Ramos (cell line): ENCODE measurements at regions not wholly inside any gene's neighbourhood (a gene's known extent, or its start where the extent isn't known, plus 50 kb on each side); places are given as distances from the start of the nearest gene placed in this dataset.

Source experiments
- in situ Hi-C: fragments of 300-500 bp; cut with MboI; formaldehyde crosslinking; loops from one replicate; pipeline ENCODE4 v1.14.3; 2022; ENCODE audit warnings: low sequenced_read_pairs; ENCODE audit not compliant: unreplicated experiment

DNA sequence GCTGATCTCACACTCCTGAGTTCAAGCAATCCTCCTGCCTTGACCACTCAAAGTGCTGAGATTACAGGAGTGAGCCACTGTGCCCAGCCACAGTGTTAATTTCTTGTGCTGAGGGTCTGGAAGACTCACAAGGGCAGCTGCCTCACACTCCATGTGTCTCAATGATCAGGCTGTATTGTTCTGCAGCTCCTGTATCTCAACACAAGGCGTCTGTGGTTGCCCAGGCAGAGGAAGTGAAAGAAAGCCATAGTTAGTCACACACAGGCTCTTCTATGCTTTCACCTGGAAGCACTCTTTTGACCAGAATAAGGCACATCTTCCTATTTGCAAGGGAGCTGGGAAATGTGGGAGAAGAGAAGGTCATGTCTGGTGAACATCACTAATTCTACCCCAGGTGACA lies 107.3 kb upstream of the ZNF507 start:
- in situ Hi-C loops, result loop anchor here (25.0 kb wide), 1 partner anchor 1551 kb away; no protein-coding TSS in a partner anchor

DNA sequence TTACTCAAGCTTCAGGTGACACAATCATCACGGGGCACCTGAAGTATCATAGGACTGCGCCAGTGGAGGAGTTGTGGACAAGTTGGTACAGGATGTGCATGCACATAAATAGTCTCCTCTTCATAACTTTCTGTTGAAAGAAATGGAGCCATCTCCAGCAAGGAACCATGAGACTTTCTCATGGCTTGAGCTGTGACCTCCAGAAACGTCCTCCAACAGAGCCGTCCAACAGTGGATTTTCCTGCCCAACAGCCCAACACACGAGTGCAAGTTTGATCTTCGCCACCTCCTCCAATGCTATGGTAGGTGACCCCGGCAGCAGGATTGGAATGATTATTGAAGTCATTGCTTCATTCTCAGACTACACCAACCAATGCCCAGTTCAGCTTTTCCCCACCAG lies 105.1 kb upstream of the ZNF507 start:
- in situ Hi-C loops, result loop anchor here (25.0 kb wide), 1 partner anchor 1553 kb away; no protein-coding TSS in a partner anchor

DNA sequence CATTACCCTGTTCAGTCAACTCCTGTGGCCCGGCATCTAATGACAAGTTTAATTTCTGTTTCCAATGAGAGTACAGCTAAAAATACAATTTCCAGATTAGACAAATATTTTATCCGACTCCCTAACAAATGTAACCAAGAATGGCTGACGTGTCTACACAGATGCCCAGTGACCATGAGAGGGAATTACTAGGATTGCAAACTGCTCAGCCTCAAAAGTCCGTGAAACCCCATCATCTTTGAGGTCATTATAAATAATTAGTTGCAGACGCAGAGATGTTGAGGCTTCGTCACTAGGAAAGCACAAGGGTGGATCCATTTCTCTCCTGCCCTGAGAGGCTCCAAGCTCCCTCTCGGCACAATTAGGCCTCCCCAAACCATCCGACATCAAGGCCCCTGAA lies 104.1 kb upstream of the ZNF507 start:
- in situ Hi-C loops, result loop anchor here (25.0 kb wide), 1 partner anchor 1554 kb away; no protein-coding TSS in a partner anchor

DNA sequence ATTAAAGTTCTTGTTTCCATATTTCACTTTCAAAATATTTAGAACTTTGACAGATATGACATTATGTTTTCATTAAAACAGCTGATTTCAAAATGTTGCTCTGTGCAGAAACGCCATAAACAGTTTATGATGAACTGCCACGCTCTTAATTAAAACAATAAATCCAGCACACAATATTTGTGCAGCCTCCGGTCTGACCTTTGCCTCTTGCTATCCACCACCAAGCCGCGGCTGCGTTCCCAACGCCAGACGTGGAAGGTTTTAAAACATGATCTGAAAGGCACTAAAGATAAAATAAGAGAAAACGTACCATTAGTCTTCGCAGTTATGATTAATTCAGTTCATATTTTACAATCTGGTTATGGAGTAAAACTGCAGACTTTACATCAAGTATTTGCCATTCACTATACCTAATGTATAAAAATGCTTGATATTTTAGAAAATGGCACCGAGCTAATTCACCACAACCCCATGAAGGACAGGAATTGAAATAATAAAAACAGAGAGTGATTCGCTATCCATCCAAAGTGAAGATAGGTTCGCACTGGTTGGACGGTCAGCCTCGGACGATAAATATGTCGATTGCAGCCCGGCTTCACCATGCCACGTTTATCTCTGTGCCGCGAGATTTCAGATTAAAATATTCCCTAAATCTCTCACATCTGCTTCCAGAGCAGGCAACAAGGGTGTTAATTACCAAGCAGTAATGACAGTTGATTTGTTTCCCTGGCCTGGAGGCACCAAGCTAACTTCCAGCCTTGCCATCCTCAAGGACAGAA lies 103.3 kb upstream of the ZNF507 start:
- in situ Hi-C loops, result loop anchor here (25.0 kb wide), 1 partner anchor 1555 kb away; no protein-coding TSS in a partner anchor

DNA sequence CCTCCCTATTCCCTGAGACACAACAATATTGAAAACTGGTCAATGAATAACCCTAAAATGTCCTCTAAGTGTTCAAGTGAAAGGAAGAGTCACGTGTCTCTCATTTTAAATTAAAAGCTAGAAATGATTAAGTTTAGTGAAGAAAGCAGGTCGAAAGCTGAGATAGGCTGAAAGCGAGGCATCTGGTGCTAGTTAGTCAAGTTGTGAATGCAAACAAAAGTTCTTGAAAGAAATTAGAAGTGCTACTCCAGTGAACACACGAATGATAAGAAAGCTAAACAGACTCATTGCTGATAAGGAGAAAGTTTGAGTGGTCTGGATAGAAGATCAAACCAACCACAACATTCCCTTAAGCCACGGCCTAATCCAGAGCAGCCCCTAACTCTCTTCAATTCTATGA lies 99.4 kb upstream of the ZNF507 start:
- in situ Hi-C loops, result loop anchor here (25.0 kb wide), 1 partner anchor 1559 kb away; no protein-coding TSS in a partner anchor

DNA sequence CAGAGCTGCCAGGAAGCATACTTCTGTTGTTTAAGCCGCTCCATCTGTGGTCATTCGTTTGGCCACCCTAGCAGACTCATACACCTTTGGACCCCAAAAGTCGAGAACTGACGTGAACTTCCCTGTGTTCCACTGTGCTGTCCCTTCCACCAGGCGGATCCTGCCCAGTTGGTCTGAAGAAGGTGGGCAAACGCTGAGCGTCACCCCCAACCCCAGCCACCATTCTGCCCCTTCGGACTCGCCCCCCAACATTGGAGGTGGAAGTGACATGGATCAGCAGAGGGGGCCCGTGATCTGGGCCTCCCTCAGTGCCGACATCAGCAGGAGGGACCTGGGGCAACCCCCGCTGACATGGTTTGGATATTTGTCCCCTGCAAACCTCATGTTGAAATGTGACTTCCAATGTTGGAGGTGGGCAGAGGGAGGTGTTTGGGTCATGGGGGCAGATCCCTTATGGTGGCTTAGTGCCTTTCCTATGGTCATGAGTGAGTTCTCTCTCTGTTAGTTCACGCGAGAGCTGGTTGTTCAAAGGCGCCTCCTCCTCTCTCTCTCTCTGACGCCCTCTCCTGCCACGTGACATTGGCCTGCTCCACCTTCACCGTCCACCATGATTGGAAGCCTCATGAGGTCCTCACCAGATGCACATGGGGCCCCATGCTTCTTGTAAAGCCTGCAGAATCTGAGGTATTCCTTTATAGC lies 93.6 kb upstream of the ZNF507 start:
- in situ Hi-C loops, result no loop called here

DNA sequence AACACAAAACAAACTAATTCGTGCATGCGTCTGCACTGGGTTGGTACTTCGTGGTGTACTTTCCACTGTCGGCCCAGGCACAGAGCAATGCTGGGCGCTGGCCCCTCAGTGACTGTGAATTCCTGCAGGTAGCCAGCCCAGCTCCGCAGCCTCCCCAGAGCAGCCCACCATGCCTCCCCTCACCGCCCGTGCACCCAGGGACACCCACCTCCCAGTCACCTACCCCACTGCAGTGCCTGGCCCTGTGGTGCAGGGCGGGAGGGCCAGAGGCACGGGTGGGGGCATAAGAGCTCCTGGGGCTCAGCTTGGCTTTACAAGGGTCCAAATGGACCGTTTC lies 93.1 kb upstream of the ZNF507 start:
- in situ Hi-C loops, result no loop called here

DNA sequence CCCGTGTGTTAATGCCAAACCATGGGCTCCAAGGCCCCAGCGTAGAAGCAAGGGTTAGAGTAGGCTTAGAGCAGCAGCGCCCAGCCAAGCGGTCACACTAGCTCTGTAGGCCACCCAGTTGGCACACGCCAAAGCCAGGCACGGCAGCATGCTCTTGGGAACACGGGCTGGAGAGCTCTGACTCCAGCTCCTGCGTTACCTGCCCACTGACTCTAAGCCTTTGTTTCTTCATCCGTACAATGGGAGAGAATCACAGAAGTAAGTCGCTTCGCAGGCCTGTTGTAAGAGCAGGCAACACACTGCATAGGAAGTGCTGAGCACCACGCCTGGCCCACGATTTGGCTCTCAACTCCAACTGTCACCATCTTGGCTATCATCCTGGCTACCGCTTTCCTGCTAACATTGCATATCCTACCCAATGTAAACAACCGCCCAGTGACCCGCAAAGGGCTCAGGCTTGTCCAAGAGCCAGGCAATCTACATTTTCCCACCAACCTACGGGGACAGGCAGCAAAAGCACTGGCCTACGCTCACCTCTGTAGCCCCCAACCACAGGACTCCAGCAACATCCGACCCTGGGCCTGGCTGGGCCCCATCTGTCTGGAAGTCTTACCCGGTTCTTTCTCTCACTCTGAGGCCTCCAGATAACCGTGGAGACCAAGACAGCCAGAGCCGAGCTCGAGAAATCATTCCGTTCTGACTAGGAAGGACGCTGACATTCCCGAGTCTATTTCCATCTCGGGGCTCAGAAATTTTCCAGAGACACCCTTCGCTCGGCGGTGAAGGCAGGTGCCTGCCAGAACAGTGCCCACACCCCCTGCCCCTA lies 91.5 kb upstream of the ZNF507 start:
- in situ Hi-C loops, result no loop called here

DNA sequence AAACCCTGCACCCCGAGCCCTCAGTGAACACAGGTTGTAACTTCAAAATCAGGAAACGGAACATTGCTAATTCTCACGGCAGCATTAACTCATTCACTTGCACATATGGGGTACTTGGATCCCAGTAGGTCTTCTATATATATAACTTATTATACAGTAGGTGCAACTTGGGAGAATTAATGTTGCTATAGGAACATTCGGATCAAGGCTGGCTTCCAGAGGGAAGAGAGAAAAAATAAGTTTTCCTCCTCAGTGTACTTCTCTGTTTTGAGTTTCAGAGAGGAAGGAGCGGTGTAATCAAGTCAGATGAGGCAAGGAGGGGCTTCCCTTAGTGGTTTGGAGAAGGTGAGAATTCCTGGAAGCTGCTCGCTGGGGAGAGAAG lies 90.9 kb upstream of the ZNF507 start:
- in situ Hi-C loops, result no loop called here

DNA sequence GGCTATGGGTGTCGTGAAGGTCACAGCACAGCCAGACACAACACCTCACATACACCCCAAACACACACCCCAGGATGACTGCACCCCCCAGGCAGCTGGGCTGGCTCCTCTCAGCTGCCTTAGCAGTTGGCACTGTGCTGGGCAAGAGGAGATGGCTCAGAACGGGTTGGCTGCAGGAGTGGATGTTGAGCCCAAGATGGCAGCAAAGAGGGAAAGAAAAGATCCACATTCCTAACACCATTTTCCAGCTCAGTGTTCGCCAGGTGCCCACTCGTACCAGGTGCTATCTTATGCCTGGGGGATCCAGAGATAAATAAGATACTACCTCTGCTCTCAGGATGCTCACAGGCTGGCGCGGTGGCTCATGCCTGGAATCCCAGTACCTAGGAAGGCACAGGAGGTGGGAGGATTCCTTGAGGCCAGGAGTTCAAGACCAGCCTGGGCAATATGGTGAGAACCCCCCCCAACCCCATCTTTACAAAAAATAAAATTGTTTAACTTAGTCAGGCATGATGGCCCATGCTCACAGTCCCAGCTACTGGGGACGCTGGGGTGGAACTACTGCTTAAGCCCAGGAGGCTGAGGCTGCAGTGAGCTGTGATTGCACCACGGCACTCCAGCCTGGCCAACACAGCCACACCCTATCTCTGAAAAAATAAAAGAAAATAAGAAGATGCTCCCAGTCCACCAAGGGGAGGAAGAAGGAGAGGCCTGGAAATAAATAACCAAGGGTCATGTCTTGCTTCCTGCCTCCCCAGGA lies 89.7 kb upstream of the ZNF507 start:
- in situ Hi-C loops, result no loop called here

DNA sequence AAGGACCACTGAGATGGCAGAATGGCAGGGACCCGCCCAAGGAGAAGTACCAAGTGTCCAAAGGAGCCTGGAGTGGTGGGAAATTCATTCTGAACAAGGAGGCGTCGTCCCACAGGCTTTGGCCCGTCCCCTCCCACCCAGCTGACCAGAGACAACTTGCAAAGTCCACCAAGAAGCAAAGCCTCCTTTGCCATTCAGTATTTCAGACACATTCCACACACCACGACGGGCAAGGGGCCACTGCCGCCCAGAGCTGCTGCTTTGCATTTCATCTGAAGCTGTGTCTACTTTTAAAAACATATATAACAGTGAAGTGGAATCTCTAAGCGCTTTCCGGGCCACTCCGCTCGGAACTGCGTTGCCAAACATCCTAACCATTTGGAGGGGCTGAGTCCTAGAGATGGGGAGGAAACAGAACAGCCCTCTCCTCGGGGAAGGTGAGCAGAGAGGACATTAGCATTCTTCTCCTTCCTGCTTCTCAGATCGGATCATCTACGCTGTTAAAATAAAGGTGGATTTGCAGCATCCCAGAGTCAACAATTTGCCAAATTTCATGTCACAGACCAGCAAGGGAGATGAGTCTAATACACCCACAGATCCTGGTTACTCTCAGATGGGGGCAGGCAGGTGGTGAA lies 89.0 kb upstream of the ZNF507 start:
- in situ Hi-C loops, result no loop called here

DNA sequence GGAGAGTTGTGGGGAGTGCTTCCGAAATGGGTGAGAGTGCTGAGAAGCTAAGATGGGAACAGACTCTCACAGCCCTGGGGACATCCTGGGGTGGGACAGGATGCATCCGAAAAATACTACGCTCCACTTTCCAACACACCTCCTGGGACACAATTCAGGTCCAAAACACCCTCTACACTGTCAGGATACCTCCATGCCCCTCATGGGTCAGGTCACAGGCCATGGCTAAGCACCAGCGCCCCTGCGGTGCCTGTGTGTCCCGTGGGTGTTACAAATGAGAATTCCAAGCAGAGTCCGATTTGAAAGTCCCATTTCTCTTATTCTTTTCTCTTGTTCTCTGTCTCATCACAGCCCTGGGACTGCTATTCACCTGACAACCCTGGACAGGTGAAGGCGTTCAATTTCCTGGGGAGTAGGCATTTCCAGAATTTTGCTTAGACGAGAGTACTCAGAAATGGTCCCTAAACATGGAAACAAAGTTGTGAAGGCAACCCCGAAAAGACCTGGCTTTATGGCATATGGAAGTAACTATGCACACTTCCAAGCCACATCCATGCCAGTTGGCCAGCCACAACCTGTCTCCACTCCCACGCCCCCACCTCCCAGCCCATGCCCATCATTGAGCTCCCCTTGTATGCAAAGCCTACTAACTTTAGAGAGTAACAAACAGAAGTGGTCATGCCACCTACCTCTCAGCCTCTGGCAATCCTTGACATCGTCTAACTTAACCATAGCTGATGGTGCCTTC lies 87.9 kb upstream of the ZNF507 start:
- in situ Hi-C loops, result no loop called here

DNA sequence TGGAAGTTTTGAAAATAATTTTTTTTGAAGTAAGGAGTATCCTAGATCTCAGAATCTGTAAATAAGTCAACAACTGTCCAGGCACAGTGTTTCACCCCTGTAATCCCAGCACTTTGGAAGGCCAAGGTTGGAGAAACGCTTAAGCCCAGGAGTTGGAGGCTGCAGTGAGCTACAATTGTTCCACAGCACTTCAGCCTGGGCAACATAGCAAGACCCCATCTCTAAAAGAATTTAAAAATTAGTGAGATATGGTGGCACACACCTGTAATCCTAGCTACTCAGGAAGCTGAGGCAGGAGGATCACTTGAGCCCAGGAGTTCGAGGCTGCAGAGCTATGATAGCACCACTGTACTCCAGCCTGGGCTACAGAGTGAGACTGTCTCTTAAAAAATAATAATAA lies 87.2 kb upstream of the ZNF507 start:
- in situ Hi-C loops, result no loop called here

DNA sequence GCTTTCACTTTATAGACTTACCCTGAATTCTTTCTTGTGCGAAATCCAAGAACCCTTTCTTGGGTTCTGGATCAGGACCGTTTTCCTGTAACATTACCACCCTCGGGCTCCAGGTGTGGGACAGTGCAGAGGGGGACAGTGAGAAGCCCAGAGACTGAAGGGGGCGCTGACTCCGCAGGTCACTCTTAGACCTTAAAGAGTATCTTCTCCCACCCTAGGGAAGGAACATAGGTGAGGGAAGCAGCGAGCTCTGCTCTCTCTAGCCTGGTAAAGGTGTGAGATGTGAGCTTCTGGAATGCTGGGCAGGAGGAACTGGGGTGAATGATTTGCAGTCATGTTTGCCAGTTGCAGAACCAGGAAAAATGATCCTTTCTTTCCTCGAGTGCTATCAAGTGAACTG lies 80.8 kb upstream of the ZNF507 start:
- in situ Hi-C loops, result no loop called here

DNA sequence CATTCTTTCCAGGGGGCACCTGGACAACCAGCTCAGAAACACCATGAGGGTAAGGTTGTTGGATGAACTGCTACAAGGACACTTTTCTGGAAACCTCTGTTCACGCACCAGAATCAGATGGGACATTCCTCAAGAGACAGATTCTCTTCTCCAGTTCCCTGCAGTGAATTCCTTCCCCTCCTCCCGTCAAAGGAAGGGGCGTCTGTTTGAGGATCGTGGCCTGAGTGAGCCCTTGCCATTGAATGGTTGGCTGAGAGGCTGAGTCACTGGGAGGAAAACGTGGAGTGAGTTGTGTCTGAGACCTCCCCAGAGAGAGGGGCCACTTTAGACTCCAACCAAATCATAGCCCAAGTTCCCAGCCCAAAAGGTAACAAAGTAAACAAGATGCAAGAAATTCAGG lies 79.4 kb upstream of the ZNF507 start:
- in situ Hi-C loops, result no loop called here

DNA sequence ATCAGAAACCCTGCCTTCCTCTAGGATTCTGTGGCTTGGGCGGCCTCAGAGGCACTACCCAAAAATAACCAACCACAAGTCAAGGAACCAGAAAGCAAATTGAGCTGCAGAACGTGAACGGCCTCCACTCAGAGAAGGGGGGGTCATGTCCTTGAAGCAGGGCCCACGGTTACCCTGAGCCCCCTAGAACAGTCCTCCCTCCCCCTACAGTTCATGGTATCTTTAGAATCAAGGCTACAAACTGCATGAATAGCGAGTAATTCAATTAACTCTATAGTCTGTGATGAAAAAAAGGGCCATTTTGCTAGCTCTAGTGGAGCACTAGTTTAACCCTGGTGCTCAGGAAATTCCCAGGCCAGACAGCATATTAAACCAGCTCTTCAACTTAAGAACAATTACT lies 79.0 kb upstream of the ZNF507 start:
- in situ Hi-C loops, result no loop called here

DNA sequence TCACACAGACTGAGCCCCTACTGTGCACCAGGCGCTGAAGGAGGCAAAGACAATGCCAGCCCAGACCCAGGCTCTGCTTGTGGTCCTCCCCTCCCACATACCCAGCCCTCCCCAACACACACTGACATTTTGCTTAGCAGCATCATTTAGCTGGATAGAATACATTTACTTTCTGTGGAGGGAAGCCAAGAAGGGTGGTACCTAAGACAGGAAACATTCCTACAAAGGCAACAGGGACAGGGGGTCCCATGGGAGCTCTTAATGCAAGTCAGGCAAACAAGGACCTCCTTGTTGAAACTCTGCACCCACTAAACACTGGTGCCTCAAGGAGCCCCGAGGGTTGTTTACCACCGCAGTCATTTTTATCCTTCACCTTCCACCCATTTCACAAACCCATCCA lies 77.0 kb upstream of the ZNF507 start:
- in situ Hi-C loops, result no loop called here

DNA sequence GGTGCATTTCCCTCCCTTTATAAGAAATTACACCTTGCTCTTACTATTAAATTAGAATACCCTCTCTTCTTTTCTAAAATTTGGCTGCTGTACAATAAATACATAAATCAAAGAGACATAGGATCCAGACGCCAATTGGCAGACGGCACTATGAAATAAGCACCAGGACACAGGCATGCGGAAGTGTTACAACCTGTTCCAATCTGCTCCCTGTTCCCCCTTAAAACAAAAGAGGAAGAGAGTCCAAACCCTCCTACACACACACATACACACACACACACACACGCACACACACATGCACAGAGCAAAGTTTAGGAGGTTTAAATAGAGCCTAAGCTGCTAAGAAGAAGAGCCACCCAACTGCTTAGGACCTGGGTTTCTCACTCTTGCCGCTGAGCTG lies 75.6 kb upstream of the ZNF507 start:
- in situ Hi-C loops, result no loop called here

DNA sequence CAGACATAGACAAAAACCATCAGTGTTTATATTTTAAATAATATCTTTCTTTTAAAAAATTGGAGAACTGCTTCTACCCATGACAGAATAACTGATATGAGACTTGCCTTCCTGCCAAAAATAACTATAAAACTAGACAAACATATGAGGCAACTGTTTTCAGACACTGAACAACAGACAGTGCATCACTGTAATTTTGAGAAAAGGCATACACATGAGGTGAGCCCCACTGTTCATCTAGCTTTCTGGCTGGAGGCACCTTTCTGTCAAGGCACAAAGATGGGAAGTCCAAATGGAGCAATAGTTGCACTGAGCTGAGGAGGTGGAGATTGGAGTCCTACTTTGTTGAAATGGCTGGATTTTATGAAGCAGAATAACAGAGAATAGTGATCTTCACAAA lies 71.9 kb upstream of the ZNF507 start:
- in situ Hi-C loops, result no loop called here
